ENCODE measurements at regions not wholly inside any gene's neighbourhood (a gene's known extent, or its start where the extent isn't known, plus 50 kb on each side); places are given as distances from the start of the nearest gene placed in this dataset.

- no peak for TF ChIP-seq CTCF (IDR thresholded peaks at IDR 0.05)
- no peak for TF ChIP-seq ZFX (IDR thresholded peaks at IDR 0.05; ENCODE audit: borderline replicate concordance)
- H3K27ac ChIP-seq = no peak overlapping the region
Measured at GRCh38 chr12:126847005-126847629, 1419.9 kb upstream of the TMEM132C start.

GRCh38 chr12:126855768-126856167, 1411.2 kb upstream of the TMEM132C start:
- TF ChIP-seq ZFX (IDR thresholded peaks at IDR 0.05; ENCODE audit: borderline replicate concordance) (no peak), CTCF (IDR thresholded peaks at IDR 0.05) (no peak)
- H3K27ac ChIP-seq = no peak overlapping the region

GRCh38 chr12:126856958-126857357, 1410.0 kb upstream of the TMEM132C start:
- TF ChIP-seq ZFX (IDR thresholded peaks at IDR 0.05; ENCODE audit: borderline replicate concordance) = no peak
- TF ChIP-seq CTCF (IDR thresholded peaks at IDR 0.05) = no peak
- no peak overlapping the region for H3K27ac ChIP-seq

GRCh38 chr12:126858560-126858959, 1408.4 kb upstream of the TMEM132C start:
- no peak overlapping the region for H3K27ac ChIP-seq
- TF ChIP-seq CTCF (IDR thresholded peaks at IDR 0.05) (no peak), ZFX (IDR thresholded peaks at IDR 0.05; ENCODE audit: borderline replicate concordance) (no peak)

- TF ChIP-seq ZFX (IDR thresholded peaks at IDR 0.05; ENCODE audit: borderline replicate concordance) = no peak
- TF ChIP-seq CTCF (IDR thresholded peaks at IDR 0.05) = no peak
- H3K27ac ChIP-seq = no peak overlapping the region
Measured at GRCh38 chr12:126860210-126860609, 1406.8 kb upstream of the TMEM132C start.

- TF ChIP-seq ZFX (IDR thresholded peaks at IDR 0.05; ENCODE audit: borderline replicate concordance) (no peak), CTCF (IDR thresholded peaks at IDR 0.05) (no peak)
Measured at GRCh38 chr12:126862500-126862899, 1404.5 kb upstream of the TMEM132C start.

GRCh38 chr12:126869644-126870043, 1397.3 kb upstream of the TMEM132C start:
- TF ChIP-seq ZFX (IDR thresholded peaks at IDR 0.05; ENCODE audit: borderline replicate concordance) (no peak), CTCF (IDR thresholded peaks at IDR 0.05) (no peak)
- no peak overlapping the region for H3K27ac ChIP-seq

More at GRCh38 chr12:126862500-126862899, 1404.5 kb upstream of the TMEM132C start:
- H3K27ac ChIP-seq = no peak overlapping the region
